COLO668 (cell line): ENCODE measurements at regions not wholly inside any gene's neighbourhood (a gene's known extent, or its start where the extent isn't known, plus 50 kb on each side); places are given as distances from the start of the nearest gene placed in this dataset.

Source experiments
- DNase-seq: peaks from one replicate; lab custom pipeline; 2025; ENCODE audit not compliant: unreplicated experiment; lab: John Stamatoyannopoulos, UW

GRCh38 chr5:20494706-20495105 is 506.7 kb upstream of the CDH18 start:
- DNase-seq: no peak

DNA sequence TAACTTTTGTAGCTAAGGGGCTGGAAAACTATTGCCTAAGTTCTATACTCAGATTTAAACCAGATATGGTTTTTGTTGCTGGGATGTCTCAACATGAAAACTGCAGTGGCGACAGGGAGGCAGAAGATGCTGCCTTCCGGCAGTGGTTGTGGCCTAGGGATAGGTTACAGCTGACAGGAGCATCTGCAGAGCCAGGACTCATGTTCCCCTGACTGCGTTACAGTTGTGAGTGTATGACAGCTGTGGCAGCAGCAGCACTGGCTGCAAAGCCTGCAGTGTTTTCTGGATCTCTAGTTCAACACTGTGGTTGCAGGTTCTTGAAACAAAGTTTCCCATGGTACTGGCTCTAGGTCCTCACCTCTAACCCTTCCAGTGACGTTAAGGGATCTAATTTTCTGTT is 498.8 kb upstream of the CDH18 start:
- DNase-seq: no peak

DNA sequence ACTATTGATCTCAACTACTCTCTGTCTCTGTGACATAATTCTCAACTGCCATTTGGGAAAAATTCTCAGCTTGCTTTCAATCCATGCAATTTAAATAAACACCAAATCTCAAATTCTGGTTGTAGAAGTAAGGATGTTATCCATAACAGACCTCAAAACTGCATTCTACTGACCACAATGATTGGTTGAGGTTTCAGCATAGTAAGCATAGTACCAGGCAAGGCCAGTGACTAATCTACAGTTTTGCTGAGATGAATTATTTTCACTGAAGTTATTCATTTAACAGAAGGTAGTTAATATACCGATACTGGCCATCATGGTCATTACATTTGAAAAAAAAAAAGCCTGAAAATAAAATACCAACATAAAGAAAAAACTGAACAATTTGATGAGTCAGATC is 488.0 kb upstream of the CDH18 start:
- DNase-seq: no peak

GRCh38 chr5:20470997-20471396 is 483.0 kb upstream of the CDH18 start:
- no peak for DNase-seq

GRCh38 chr5:20469792-20470191 is 481.8 kb upstream of the CDH18 start:
- DNase-seq: no peak

- DNase-seq: no peak
Observed at GRCh38 chr5:20469390-20469789, 481.4 kb upstream of the CDH18 start.

GRCh38 chr5:20466512-20466911 is 478.5 kb upstream of the CDH18 start:
- no peak for DNase-seq

DNA sequence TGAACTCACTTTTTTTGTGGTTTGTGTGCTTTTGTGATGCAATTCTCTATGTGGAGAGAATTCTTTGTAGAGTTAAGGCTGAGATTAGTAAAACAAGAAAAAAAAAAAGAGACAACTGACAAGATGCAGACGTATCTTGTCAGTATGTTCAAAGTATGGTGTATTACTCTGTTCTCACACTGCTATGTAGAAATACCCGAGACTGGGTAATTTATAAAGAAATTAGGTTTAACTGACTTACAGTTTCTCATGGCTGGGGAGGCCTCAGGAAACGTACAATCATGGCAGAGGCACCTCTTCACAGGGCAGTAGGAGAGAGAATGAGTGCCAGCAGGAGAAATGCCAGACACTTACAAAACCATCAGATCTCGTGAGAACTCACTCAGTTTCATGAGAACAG is 475.2 kb upstream of the CDH18 start:
- DNase-seq: no peak

DNA sequence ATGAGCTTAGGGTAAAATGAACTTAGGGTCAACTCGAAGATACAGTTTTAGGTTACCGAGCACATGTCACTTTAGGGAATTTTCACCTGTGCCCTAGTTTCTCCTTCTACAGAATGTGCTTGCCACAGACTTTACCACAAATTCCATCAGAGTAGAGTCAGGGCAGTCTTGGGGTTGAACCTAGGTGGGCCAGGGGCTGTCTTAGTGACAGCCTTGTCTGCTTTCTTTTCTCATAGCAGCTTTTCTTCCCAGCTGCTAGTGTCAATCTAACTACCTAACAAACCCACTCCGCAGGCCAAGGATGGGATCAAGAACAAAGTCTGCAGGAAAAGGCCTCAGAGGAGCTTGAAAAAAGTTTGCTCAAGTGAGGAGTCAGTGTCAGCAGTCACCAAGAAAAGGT is 458.1 kb upstream of the CDH18 start:
- DNase-seq: no peak

DNA sequence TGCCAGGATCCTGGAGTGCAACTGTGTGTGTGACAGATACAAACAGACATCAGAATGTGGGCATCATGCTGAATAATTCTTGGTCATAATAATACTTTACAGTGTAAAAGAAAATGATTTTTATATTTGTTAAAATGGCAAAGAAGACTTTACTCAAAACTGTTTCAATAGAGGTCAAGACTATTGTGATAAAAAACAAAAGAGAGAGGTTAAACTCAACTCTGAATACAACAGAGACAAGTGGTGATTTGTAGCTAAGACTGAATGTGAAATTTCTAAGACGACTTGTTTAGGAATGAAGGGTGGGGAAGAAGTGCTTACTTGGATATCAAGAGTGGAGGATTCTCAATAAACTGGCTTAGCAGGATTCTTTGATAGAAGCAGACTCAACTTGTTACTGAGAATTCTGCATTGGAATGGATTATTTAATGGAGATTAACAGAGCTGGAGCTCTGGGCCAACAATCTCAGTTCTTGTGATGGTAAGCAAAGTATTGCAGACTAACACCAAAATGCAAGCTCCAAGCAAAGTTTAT is 457.4 kb upstream of the CDH18 start:
- no peak for DNase-seq

DNA sequence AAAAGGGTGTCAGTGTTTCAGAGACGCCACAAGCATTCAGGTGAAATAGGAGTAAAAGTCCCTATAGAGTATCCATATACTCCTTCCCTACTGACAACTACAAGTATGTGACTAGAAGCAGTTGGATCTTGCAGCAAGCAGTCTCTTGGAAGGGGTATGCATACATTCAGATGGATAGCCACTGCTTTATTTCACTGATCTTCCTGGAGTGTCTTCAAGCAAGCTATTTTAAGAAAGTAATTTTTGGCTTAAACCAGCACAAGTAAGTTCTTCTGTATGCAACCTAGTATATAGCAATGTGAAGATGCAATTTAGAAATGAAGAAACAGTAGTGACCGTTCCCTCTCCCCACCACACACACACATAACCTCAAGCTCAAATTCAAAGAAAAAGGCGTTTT is 446.8 kb upstream of the CDH18 start:
- no peak for DNase-seq

- DNase-seq: no peak
Observed at GRCh38 chr5:20420991-20421595, 433.1 kb upstream of the CDH18 start.
